Liver (tissue), 3 donors: ENCODE measurements at regions not wholly inside any gene's neighbourhood (a gene's known extent, or its start where the extent isn't known, plus 50 kb on each side); places are given as distances from the start of the nearest gene placed in this dataset.

Experiments used
- JUND ChIP-seq, 2 donors: IDR thresholded peaks; 2 replicates each; pipeline ENCODE4 v1.6.1; 2016; ENCODE audit warnings: antibody characterized with exemption in 2 of 2
- TAF1 ChIP-seq: conservative IDR thresholded peaks from 2 replicates; pipeline ENCODE4 v1.6.1; 2016; ENCODE audit warnings: antibody characterized with exemption, mild to moderate bottlenecking
- TF ChIP-seq, protein P1 (sequence below): fragments of 150-350 bp; IDR thresholded peaks from 2 replicates; pipeline ENCODE4 v1.5.1; 2017; ENCODE audit warnings: improper control_type of control experiment, low read depth, low read length; ENCODE audit not compliant: missing input control
- donor health status: healthy.
- donor health status: healthy.

DNA sequence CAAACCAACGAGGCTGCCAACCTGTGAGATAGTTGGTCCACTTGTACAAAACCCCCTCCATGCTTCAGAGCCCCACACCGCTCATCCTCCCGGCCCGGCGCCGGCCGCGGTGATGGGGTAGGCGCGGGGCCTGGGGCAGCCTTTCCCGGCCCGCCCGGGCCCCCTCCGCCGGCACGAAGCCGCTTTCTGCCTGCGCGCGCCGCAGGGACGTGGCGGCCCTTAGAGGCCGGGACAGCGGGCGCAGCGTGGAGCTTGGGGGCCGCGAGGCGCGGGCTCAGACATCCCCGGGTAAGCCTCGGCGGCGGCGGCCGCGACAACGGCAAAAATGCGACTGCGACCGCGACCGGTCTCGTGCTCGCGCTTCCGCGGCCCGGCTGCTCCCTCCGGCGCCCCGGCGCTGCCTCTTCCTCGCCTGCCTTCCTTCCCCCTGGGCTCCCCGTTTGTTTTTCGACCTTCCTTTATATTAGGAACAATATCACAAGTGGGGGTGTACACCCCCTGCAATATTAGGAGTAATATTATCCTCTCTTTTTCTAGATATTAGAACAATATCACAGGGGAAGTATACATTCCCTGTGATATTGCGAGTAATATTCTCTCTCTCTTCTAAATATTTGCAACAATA, 53.9 kb upstream of the CEACAM21 start:
- TF ChIP-seq, protein P1, sequence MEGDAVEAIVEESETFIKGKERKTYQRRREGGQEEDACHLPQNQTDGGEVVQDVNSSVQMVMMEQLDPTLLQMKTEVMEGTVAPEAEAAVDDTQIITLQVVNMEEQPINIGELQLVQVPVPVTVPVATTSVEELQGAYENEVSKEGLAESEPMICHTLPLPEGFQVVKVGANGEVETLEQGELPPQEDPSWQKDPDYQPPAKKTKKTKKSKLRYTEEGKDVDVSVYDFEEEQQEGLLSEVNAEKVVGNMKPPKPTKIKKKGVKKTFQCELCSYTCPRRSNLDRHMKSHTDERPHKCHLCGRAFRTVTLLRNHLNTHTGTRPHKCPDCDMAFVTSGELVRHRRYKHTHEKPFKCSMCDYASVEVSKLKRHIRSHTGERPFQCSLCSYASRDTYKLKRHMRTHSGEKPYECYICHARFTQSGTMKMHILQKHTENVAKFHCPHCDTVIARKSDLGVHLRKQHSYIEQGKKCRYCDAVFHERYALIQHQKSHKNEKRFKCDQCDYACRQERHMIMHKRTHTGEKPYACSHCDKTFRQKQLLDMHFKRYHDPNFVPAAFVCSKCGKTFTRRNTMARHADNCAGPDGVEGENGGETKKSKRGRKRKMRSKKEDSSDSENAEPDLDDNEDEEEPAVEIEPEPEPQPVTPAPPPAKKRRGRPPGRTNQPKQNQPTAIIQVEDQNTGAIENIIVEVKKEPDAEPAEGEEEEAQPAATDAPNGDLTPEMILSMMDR, result no peak
- TF ChIP-seq JUND (IDR thresholded peaks at IDR 0.05) (no peak), TAF1 (no peak)
